ENCODE measurements at regions not wholly inside any gene's neighbourhood (a gene's known extent, or its start where the extent isn't known, plus 50 kb on each side); places are given as distances from the start of the nearest gene placed in this dataset. TPM values are rescaled to one million over a fixed set of nuclear protein-coding genes. Genes with fewer than 3 reads are reported as not detected.
A peak's percentile ranks its signal among the peaks of the same experiment; 100 is the strongest.

DNA sequence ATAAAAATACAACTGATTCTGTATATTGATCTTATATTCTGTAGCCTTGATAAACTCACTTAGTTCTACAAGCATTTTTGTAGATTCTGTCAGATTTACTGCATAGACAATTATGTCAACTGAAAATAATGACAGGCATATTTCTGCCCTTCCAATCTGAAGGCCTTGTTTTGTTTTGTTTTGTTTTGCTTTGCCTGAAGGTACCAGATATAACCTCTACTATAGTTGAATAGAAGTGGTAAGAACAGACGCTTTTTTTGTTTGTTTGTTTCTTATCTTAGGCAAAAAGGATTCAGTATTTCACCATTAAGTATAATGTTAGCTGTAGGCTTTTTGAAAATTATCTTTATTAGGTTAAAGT is 64.6 kb upstream of the RSPO3 start:
- no peaks in the 10 kb centered on the region for H3K36me3 ChIP-seq
- intact Hi-C loops (cut with DNase I), result no loop called here
- DNase-seq, result no peak
- H3K27me3 ChIP-seq, result no peaks in the 10 kb centered on the region
- H3K4me3 ChIP-seq, result no peak overlapping the region
- H3K27ac ChIP-seq, result no peak overlapping the region
- WGBS, 3 donors, result 33 to 52% (median 52%) methylated on average over 1 of the region's 1 CpG
- H3K9me3 ChIP-seq, result no peaks in the 10 kb centered on the region
- H3K4me1 ChIP-seq (ENCODE audit: insufficient read depth), result no peaks in the 10 kb centered on the region
- TF ChIP-seq POLR2A (IDR thresholded peaks at IDR 0.05), result no peak
- no peak for TF ChIP-seq EP300 (IDR thresholded peaks at IDR 0.05)
- TF ChIP-seq, protein P1, sequence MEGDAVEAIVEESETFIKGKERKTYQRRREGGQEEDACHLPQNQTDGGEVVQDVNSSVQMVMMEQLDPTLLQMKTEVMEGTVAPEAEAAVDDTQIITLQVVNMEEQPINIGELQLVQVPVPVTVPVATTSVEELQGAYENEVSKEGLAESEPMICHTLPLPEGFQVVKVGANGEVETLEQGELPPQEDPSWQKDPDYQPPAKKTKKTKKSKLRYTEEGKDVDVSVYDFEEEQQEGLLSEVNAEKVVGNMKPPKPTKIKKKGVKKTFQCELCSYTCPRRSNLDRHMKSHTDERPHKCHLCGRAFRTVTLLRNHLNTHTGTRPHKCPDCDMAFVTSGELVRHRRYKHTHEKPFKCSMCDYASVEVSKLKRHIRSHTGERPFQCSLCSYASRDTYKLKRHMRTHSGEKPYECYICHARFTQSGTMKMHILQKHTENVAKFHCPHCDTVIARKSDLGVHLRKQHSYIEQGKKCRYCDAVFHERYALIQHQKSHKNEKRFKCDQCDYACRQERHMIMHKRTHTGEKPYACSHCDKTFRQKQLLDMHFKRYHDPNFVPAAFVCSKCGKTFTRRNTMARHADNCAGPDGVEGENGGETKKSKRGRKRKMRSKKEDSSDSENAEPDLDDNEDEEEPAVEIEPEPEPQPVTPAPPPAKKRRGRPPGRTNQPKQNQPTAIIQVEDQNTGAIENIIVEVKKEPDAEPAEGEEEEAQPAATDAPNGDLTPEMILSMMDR (IDR thresholded peaks at IDR 0.05), result no peak

DNA sequence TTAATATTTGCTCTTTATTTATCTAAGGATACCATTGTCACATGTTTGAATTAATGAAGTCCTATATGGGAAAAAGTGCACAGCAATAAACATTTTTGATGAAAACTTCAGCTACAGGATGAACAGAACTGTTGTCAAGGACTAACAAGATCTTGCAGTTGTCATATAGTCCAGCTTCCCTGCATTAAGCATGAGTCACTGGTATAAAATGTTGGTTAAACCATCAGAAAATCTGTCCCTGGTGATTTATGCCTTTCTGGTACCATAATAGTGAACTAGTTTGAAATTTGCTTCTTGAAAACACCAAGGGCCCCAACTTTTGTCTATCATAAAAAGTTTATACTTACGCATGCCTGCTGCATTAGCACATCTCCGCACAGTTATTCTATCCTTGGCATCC is 60.4 kb upstream of the RSPO3 start:
- Histone ChIP-seq H3K9me3 (no peaks in the 10 kb centered on the region), H3K27me3 (no peaks in the 10 kb centered on the region), H3K4me1 (ENCODE audit: insufficient read depth) (no peaks in the 10 kb centered on the region), H3K4me3 (no peak overlapping the region), H3K27ac (no peak overlapping the region), H3K36me3 (no peaks in the 10 kb centered on the region)
- intact Hi-C loops (cut with DNase I), result no loop called here
- no peak for DNase-seq
- WGBS, 3 donors, result 94 to 97% (median 96%) methylated on average over 2 of the region's 2 CpGs
- TF ChIP-seq EP300 (IDR thresholded peaks at IDR 0.05) (no peak), POLR2A (IDR thresholded peaks at IDR 0.05) (no peak)
- TF ChIP-seq, protein P1 (IDR thresholded peaks at IDR 0.05), result no peak

DNA sequence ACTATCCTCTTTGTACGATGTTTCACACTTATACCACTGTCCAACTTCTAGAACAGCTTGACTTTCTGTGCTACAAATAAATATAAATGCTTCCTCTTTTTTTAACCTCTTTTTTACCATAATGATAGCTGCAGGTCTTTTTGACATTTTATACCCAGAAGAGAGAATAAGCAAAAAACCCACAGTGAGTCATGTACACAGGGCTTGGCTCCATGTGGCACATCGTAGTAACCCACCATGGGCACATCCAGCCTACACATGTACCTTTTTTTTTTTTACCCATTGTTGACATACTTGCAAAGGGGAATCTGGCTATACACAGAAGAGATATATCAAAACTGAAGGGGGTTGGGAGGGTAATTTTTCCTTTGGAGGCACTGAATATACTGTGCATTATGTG is 59.5 kb upstream of the RSPO3 start:
- H3K4me3 ChIP-seq, result no peak overlapping the region
- H3K27ac ChIP-seq, result no peak overlapping the region
- intact Hi-C loops (cut with DNase I), result no loop called here
- no peaks in the 10 kb centered on the region for H3K9me3 ChIP-seq
- H3K36me3 ChIP-seq, result no peaks in the 10 kb centered on the region
- H3K27me3 ChIP-seq, result no peaks in the 10 kb centered on the region
- no peak for TF ChIP-seq POLR2A (IDR thresholded peaks at IDR 0.05)
- TF ChIP-seq EP300 (IDR thresholded peaks at IDR 0.05), result no peak
- TF ChIP-seq, protein P1 (IDR thresholded peaks at IDR 0.05), result no peak
- H3K4me1 ChIP-seq (ENCODE audit: insufficient read depth), result no peaks in the 10 kb centered on the region
- WGBS, 3 donors, result 70 to 80% (median 75%) methylated on average over 2 of the region's 2 CpGs
- DNase-seq, result no peak

MicroRNAs in the stretch of these regions (microRNA counts, 767-probe panel; counts per million panel counts)
- 530 counts per million, percentile 78 among the panel's probes with 10 or more counts for microRNA hsa-miR-588

Small RNAs in the stretch of these regions (microRNA-seq; reads per million reads assigned to microRNA genes)
- gene MIR588, result 0 to 0.16 (median 0) reads per million in 3 donors

Small RNAs in the stretch of these regions (small RNA-seq; reads per million reads assigned to genes)
- gene MIR588 (not detected), gene RNU6-200P (not detected)
